NOMO-1 (cell line): ENCODE measurements at regions not wholly inside any gene's neighbourhood (a gene's known extent, or its start where the extent isn't known, plus 50 kb on each side); places are given as distances from the start of the nearest gene placed in this dataset.

Source experiments
- DNase-seq, 2 experiments: peaks; one replicate each; lab custom pipeline; 2025; ENCODE audit not compliant: unreplicated experiment in 2 of 2; lab: John Stamatoyannopoulos, UW

DNA sequence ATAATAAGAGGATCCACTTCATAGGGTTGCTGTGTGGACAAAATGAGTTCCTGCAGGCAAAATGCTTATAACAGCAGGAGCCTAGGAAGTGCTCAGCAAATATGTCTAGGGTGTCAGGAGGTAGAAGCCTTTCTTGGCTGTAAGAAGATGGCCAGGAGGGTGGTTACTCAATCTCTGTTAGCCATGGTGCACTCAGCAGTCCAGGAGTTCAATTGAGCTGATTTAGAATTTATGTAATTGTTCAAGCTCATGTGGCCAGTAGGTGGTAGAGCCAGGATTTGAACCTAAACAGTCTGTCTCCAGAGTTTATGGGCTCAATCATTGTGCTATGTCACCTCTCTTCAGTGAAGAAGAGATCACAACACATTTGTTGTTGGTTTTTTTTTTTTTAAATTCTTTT lies 381.2 kb downstream of the KIF4B start:
- DNase-seq = no peak

DNA sequence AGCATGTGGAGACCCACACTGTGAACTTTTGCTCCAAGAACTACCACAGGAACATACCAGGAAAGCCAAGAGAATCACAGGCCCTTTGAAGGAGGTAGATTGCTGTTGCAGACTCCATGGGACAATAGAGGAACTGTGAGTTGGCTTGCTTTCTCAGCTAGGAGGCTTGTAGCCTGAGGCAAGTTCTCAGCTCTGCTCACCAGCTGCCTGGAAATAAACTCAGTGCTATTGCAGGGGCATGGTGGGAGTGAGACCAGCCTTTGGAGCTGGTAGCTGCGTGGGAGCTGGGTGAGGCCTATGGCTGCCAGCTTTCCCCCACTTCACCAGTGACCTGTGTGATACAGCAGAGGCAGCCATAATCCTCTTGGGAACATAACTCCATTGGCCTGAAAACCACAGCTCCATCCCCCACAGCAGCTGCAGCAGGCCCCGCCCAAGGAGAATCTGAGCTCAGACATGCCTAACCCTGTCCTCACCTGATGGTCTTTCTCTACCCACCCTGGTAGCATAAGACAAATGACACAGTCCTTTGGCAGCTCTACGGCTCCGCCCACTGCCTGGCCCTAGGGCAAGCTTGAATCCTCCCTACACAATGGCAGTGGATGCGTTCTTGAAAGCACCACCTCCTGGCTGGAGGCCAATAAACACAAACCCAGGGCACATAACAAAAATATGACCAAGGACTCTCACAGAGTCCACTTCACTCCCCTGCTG lies 389.5 kb downstream of the KIF4B start:
- DNase-seq = no peak

DNA sequence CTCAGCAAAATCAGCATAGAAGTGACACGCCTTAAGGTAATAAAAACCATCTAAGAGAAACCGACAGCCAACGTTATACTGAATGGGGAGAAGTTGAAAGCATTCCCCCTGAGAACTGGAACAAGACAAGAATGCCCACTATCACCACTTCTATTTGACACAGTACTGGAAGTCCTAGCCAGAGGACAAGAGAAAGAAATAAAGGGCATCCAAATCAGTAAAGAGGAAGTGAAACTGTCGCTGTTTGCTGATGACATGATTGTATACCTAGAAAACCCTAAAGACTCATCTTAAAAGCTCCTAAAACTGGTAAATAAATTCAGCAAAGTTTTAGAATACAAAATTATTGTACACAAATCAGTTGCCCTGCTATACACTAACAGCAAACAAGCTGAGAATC lies 393.3 kb downstream of the KIF4B start:
- DNase-seq = peak; percentile 15 to 16

DNA sequence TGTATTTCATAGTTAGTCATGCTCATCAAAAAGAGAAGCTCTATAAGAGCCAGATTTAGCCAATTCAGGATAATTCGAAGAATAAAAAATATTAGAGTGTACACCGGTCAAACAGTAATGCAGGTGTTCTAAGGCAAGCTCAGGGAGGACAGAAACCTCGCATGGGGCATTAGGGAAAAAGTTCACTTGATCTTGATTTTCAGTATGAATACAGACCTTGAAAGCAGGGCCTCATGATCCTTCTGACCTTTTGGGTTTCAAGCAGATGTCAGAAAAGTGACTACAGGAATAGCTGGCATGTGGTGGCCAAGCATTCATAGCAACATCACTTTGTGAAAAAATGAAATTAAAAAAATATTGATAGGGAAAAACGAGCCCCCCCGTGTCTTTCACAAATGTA lies 394.9 kb downstream of the KIF4B start:
- no peak for DNase-seq

DNA sequence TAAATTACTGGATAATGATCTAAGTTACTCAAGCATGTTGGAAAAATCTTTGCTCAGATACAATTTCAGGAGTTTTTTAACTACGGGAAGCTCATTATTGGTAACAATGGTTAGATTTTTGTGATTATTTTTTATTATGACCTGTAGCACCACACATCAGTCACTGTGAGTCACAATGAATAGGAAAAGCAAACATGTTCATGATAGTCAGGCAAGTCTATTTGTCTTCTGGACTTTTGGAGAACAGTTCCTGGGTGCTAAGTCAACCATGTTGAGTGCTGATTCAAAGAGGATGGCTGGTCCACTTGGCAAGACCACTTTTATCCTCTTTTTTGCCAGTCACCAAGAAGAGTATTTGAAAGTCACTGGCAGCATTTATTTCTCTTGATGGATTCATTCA lies 403.2 kb downstream of the KIF4B start:
- DNase-seq = no peak

DNA sequence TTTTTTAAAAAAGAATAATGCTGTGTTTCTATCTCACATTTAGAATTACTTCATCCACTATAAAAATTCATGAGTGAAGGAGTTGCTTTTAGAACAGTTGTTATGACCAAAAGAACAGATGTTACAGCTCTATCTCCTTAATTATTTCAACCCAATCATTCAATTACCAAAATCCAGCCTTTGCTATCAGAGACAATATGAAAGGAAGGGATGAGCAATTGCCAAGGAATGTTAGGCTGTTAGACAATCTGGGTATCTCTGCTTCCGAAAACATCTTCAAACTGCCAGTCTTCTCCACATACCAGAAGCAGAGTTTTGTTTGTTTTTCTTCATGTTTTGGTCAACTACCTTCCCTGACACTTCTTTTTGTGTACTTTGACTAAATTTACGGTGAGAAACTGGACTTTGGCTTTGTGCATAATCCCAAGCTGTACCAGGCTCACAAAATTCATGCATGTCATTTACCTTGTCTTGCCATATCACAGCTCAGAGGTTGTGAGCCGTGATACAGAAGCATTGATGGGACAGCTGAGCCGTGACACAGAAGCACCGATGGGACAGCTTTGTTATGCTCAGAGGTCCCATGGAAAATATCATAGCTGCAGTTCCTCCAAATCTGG lies 405.5 kb downstream of the KIF4B start:
- no peak for DNase-seq

DNA sequence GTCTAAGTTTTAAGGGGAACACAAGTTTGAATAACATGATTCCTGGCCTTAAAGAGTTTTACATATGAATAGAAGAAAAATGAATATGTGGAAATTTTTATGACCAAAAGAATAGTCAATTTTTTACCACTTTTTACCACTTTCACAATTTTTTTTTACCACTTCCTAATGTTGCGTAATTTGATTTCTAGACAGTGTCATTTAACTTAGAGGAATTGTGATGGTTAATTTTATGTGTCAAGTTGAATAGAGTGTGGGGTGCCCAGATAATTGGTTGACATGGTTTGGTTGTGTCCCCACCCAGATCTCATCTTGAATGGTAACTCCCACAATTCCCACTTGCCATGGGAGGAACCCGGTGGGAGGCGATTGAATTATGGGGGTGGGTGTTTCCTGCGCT lies 416.6 kb downstream of the KIF4B start:
- DNase-seq = peak in 1 of 2 experiments; percentile 9

DNA sequence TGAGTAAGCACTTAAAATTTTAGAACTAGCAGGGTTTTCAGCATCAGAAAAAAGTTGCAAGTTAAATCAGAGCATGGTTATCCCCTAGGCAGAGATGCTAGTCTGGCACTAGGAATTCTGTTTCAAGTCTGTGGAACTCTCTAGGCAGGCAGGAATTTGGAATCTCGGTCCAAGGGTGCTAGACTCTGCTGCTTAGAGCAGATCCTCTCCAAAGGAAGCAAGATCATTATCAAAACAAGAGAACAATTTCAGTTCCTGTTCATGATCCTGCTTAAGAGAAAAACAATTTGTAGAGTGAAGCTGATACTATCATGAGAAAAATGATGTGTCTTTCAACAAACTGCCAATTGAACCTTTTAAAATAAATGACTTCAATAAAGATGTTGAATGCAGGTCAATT lies 420.7 kb downstream of the KIF4B start:
- peak in 1 of 2 experiments; percentile 42 for DNase-seq

DNA sequence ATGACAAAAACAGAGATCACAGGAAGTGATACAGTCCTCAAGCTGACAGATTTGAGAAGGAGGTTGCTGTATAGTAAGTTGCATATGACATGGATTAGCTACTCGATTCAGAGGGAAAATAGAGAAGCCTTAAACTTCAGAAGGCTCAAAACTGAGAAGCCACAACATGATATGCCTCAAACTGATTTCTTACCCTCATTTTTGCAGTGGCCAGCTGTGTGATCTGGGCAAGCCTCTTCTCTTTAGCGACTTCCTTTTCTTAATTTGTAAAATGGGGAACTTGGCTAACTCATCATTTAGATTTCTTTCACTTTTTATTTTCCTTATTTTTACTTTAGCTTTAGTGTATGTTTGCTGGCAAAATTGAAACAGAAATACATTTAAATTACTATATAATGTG lies 421.1 kb downstream of the KIF4B start:
- DNase-seq = peak; percentile 77 to 83

DNA sequence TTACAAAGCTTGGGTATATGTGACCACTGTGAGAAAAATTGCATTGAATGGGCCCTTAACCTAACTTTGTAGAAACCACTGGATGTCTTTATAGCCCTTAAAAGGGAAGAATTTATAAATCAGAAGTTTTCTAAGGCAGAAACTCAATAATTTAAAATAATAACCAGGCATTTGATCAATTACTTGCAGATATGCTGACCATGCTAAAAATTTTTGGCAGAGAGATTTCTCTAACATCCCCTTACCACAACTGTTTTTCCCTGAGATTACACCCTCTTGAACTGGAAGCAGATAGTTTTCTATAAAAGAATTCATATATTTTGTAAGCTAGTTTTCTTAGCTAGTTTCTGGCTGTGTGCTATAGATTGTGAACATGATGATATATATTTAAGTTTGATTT lies 428.3 kb downstream of the KIF4B start:
- DNase-seq = no peak

DNA sequence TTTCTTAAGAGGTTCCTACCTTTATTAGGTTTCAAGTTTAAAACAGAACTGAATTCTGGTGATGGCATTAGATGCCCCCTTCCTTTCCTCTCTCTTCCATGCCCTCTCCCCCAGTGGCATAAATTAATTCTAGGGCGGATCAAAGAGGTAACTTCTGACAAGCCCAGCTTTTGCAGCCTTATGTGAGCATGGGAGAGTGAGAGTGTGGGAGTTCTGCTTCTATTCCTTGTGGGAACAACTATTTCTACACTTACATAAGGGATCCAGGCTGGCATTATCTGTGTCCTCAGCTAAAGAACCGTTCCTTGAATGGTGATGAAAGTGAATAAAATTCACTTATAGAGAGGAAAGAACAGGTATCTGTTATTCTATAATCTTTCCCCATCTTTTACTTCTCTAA lies 437.6 kb downstream of the KIF4B start:
- no peak for DNase-seq

DNA sequence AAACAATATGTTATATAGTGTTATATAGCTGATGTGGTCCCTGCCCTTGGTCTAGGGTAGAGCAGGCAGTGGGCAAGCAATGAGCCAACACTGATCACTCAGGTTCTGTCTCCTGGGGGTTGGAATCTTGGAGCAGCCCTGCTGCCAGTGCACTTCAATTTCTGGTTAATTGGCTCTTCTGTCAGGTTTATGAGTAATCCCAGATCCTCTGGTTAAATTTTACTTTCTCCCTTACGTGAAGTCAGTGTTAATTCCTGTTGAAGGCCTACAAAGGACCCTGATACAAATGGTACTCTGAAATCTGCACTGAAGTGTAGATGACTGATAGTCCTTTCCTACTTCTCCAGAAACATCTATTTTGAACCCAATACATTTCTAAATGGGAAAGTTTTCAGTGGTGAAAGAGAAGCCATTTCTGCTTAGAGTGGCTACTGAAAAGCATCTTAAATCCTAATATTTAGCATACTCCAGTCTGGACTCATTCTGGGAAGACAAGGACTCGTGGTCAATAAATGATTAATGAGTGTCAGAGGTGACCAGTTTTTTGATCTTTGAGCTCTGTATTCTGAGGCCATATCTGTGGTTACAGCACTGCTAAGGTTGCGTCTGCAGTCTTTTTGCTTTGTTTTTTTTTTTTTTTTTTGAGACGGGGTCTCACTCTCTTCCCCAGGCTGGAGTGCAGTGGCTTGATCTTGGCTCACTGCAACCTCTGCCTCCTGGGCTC lies 442.4 kb downstream of the KIF4B start:
- DNase-seq = no peak

DNA sequence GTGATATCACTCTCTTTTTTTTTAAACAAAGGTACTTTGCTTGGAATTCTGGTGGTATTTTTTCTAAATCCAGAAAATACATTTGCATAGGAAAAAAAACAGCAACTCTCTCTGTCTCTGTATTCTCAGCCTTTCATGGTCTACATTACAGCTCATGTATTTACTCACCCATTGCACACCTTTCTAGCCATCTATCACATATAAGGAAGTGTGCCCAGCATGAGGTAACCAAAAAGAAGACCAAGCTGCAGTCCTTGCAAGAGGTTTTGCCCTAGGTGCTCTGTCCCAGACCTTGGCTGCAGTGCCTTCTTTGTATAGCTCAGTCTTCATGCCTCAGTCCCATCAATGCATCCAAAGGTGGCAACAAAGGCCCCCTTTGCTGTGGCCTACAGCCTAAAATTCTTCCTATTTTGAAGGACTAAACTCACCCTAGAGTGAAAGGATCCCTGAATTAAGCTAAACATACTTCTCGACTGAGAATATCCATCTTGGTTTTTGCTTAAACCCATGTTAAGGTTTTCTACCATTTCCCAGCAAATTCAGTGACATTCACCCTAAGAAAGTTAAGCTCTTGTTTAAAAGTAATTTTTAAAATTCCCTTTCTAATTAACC lies 446.4 kb downstream of the KIF4B start:
- no peak for DNase-seq

DNA sequence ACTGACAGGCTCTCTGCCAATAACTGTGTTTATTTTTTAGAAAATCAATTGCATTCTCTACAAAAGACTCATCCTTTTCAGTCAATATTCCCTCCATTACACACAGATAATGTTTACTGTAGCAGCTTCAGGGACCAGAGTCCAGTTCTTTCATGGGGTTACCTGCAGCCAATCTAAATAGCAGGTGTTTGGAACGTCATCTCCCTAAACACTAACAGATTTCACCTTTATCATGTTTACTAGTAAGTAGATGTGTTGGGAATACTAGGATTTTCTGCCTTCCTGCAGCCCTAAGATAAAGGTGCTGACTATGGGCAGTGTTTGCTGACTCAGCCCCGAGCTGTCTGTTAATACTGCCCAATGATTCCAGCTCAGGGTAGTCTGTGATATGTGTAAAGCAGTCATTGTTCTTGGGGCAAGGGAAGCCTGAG lies 447.0 kb downstream of the KIF4B start:
- DNase-seq = no peak

DNA sequence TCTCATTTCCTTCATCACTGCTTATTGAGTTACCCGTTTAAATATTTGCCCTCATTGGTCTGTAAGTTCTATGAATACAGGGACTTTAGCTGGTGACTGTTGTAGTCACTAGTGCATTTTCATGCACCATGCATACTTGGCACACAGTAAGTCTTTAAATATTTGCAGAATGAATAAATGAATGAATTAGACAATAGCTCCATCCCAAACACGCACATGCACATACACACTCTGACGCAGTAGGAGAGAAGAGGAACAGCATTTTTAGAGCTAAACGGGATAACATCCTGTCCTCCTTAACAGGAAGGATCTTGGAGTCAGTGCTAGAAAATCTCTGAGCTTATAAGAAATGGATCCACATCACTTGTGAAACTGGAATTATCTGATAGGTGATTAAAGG lies 447.7 kb downstream of the KIF4B start:
- DNase-seq = no peak

DNA sequence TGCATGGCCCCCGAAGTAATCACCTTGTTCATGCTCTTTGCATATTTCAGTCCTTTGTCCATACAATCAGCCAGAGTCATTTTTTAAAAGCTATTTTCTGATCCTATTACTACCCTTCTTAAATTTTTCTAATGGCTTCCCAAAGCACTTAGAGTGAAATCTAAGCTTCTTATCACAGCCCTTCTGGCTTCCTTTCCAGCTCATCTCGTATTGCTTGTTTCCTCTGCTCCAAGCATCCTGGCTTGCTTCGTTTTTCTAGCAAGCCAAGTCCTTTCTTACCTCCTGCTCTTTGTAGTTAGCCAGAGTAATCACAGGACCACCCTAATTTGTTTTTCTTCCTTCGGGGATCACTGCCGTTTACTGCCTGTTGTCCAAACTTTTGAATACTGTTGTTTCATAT lies 453.3 kb downstream of the KIF4B start:
- DNase-seq = no peak

DNA sequence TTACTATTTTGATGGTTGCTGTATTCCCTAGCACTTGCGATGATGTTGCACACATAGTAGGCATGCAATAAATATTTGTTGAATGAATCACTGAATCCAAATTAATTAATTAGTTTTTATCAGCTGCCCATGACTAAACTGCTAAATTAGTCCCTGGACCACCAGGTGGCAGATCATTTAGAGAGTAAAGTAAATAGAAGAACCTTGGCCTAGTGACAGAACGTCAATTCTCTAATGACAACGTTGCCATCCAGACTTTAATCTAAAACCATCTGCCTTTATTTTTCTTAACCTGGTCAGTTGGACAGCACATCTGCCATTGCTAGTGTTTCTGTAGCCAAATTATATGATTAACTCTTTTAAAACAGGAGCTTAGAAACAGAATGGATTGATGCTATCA lies 457.5 kb downstream of the KIF4B start:
- DNase-seq = no peak

DNA sequence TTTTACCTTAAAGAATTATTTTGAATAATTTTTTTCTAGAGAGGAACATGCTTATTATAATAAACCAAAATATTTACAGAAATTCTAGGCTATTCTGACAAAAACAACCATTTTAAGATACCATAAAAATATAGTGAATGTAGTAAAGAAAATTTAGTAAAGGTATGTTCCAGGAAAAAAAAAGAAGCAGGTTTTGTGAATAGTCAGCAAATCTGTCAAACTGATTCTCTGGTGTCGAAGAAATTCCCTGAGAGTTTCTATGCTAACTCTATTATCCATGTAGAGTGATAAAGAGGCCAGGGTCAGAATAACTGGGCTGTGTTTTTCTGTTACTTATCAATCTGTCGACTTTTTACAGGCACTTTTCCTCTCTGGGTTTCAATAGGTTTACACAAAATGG lies 459.2 kb downstream of the KIF4B start:
- no peak for DNase-seq

DNA sequence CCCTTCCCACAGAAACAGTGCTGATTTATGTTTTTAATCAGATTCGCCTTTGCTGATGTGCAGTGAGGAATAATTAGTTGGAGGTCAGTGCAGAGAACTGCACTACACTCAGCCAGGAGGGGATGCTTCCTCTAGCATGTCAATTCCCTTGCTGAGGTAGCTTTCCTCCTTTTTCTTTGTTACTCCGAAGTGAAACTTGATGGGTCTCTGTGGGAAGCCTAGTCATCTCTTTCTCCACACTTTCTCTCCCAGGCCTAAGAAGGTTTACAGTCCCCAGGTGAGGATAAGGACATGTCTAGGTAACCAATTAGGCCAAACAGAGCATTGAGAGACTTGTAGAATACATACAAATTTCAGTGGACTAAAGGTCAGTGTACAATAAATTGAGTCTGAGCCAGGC lies 461.8 kb downstream of the KIF4B start:
- DNase-seq = no peak

DNA sequence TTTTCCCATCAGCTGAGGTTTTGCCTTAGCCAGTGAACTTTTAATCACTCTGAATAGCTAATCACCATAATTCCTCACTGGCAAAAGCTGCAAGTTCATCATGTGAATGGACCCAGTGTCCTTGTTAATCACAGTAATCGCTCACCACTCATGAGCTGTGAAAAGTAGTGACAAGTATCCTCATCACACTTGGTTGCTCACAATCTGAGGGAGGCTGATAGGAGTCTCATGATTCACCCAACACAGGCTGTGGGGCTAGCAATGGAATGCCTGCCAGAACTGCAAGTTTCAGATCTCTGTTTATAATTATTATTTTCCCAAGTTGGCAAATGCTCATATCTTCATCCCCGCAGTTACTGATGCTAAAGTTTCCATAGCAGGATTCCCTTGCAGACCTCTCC lies 467.2 kb downstream of the KIF4B start:
- DNase-seq = no peak

DNA sequence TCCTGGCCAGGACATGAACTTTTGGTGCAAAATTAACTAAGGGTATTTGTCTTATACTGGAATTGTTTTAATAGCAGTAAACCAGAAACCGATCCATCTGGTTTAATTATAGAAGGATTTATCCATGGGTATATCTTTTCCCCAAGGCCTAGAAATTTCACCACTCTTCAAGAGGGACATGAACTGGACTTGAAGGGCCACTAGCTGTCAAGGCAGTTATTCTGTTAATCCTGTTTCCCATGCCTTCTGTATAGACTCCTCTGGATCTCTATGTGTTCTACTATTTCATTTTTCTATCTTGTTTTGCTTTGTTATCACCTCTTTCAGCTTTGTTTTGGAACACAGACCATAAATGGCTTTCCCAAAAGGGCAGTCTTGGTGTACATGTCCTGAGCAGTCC lies 467.6 kb downstream of the KIF4B start:
- no peak for DNase-seq

DNA sequence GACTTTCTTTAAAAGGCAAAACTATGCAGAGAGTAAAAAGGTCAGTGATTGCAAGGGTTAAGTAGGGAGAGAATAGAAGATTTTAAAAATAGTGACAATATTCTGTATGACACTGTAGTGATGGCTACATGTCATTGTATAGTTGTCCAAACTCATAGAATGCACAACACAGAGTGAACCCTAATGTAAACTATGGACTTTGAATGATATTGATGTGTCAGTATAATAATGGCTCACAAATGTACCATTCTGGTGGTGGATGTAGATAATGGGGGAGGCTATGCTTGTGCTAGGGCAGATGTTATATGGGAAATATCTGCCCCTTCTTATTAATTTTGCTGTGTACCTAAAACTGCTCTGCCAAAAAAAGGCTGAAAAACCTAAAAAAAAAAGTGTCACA lies 468.9 kb downstream of the KIF4B start:
- DNase-seq = no peak
